HG03565 (cell line): ENCODE measurements at regions not wholly inside any gene's neighbourhood (a gene's known extent, or its start where the extent isn't known, plus 50 kb on each side); places are given as distances from the start of the nearest gene placed in this dataset.

ENCODE experiments used
- ATAC-seq: cut with Tn5 transposase; IDR thresholded peaks from one replicate; pipeline ENCODE4 v1.9.1; 2021; ENCODE audit warnings: mild to moderate bottlenecking, moderate library complexity; ENCODE audit not compliant: unreplicated experiment

DNA sequence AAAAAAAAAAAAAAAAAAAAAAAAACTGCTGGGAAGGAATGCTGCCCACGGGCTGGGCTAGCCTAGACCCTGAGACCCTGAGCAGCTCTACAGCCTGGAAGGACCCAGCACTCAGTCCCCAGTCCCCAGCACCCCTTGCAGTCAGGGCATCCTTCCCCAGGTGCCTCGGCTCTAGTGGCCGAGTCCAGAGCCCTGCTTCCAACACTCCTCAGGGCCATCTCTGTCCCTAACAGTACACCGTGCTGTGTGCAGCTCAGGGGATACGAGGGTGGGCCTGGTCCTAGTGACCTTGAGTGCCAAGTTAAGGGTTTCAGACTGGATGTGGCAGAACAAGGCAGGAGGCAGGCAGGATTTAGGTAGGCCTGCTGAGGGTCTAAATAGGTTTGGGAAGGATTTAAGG, 50.2 kb upstream of the LRP8 start:
- ATAC-seq = no peak

- no peak for ATAC-seq
Measured at GRCh38 chr1:53378932-53379661, 51.2 kb upstream of the LRP8 start.

- ATAC-seq = no peak
Measured at GRCh38 chr1:53379662-53380002, 51.8 kb upstream of the LRP8 start.

DNA sequence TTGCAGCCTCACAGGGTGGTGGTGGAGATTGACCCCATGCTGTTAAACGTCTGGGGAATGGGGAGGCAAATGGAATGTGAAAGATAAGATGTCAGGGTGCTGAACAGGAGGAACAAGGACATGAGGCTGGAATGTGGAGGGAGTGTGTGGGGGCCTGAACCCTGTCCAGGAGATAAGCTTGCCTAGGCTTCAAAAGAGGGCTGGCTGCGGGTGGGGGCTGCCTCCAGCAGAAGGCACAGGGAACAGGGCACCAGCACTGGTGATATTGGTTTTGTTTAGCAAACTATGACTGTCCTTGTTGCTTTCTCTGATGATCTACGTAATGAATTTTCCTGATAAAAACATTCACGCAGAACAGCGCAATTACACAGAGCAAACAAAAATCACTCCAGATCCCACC, 52.4 kb upstream of the LRP8 start:
- ATAC-seq = no peak

- no peak for ATAC-seq
Measured at GRCh38 chr1:53381790-53382401, 54.0 kb upstream of the LRP8 start.

DNA sequence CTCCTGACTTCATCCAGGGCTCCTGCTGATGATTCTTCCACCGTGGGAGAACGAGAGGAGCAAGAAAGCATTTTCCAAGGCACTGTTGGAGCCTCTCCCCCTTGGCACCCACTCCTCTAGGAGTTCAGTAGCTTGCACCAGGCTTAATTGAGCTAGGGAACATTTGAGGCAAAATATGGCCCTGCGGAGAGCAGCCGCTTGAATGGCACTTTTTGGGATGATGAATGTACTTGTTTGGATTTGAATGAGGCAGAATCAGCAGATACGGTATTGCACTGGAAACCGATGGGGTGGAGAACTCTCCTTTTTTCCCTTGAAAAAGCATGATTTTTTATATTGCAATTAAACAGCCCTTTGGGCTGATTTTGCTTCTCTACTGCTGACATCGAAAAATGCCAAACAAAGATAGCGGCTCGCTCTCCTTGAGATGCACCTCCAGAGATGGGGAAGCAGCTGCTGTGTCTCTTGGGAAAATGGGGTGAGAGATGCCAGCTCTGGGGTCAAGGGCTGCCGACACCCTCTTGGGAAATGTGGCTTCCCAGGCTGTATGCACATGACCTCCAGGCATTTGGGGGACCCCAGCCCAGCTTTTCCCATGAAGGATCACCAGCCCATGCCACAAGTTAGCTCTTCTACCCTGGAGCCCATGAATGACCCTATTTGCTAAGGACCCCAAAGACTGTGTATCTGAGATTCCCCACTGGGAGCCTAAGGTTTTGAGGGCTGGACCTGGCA, 55.4 kb upstream of the LRP8 start:
- no peak for ATAC-seq

- ATAC-seq = no peak
Measured at GRCh38 chr1:53384796-53385195, 56.9 kb upstream of the LRP8 start.

GRCh38 chr1:53385276-53386225, 57.7 kb upstream of the LRP8 start:
- no peak for ATAC-seq

DNA sequence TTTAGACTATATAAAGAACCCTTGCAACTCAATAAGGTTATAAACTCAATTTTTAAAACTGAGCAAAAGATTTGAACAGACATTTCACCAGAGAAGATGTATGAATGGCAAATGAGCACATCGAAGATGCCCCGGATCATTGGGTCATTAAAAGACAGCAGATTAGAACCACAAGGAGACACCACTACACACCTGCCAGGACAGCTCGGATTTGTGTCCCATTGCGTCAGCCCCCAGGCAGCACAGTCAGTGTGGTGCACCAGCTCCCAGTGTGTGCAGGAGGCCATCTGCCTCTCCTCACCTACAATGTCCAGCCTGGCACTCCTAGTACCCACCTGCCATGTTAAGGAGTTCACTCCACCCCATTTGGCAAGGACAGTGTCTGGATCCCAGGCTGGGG, 61.1 kb upstream of the LRP8 start:
- no peak for ATAC-seq

- ATAC-seq = no peak
Measured at GRCh38 chr1:53390261-53390660, 62.4 kb upstream of the LRP8 start.

- ATAC-seq = no peak
Measured at GRCh38 chr1:53390736-53391135, 62.9 kb upstream of the LRP8 start.

DNA sequence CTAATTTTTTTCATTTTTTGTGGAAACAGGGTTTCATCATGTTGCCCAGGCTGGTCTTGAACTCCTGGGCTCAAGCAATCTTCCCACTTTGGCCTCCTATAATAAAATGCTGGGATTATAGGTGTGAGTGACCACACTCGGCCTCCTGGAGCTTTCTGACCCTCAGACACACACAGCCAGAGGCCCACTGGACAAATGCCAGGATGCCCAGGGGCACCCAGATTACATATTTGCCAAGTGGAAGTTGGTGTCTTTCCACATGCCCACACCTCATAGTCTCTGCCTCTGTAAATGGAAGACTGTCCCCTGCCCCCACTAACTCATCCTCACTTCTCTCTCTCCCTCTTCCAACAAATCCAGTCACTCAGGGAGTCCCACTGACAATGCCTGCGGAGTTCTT, 63.4 kb upstream of the LRP8 start:
- no peak for ATAC-seq

DNA sequence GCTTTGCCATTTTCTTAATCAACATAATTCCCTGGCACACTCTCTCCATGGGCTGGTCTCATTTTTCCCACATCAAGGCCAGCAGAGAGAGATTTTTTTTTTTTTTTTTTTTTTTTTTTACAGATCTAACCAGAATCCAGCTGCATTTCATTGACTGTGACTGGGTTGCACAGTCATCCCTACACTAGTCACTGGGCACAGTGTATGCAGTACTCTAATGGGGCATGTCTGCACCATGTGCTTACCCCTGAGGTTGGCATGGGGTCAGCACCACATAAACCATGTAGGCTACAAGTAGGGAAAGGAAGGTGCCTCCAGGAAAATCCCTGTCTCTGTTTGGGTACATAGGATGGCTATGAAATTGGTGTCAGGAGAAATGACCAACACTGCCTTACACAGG, 64.1 kb upstream of the LRP8 start:
- ATAC-seq = no peak

DNA sequence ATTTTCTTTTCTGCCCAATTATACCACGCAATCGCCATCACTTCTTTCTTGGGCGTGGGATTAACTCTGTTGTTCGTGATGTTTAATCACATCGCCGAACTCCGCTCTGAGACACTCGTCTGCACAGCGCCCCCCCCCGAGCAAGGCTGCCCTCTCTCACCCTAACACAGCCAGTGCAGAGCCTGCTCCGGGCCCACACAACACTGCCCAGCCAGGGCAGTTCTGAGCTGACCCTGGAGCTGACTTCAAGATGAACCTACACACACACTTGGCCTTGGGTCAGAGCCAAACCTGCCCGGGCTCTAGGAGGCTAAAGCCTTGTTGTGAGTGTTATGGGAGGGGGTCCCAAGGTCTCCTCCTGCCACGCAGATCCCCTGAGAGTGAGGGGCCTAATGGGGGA, 64.6 kb upstream of the LRP8 start:
- no peak for ATAC-seq

DNA sequence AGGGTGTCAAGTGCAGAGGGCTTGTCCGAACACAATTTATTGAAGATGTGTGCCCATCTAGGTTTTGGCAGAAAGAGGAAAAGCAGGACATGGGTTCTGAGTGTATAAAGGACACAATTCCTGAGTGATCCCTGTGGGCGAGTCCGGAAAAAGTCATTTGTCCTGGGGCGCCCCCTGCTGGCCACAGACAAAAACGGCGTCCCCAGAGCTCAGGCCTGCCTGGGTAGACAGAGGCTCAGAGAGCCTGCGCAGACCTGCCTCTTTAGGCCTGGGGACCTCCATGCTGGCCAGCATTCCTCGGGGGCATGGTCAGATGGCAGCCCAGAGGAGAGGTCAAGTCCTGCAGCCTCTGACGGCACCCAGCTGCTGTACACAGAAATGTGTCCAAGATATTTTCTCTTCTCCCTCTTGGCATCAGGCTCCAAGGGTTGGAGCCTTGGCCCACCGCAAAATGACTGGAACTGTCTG, 65.5 kb upstream of the LRP8 start:
- peak; percentile 46 for ATAC-seq

GRCh38 chr1:53394306-53394705, 64.9 kb upstream of the DMRTB1 start:
- ATAC-seq = no peak

- ATAC-seq = no peak
Measured at GRCh38 chr1:53395671-53396215, 63.5 kb upstream of the DMRTB1 start.

- ATAC-seq = no peak
Measured at GRCh38 chr1:53396573-53397268, 62.5 kb upstream of the DMRTB1 start.

DNA sequence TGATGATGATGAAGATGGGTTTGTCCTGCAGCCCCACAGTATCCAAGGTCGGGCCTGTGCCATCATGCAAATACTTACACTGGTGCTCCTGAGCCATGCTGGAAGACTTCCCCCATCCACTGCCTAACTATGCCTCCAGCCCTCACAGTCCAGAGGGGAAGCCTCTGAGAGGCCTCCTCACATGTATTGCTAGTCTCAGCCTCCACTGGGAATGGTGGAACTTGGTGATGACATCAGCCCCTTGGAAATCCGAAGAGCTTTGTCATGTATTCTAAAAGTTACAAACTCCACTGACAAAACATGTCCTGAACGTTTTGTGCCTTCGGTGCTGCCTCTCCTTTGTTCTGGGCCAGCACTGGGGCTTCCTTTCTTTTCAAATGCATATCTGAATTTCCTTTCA, 61.1 kb upstream of the DMRTB1 start:
- no peak for ATAC-seq
